ENCODE measurements at regions not wholly inside any gene's neighbourhood (a gene's known extent, or its start where the extent isn't known, plus 50 kb on each side); places are given as distances from the start of the nearest gene placed in this dataset.

GRCh38 chr5:56706504-56706903 is 108.8 kb upstream of the MAP3K1 start:
- FAIRE-seq (no peak), DNase-seq (ENCODE audit: low read depth, low spot score) (no peak)

GRCh38 chr5:56705217-56705616 is 110.1 kb upstream of the MAP3K1 start:
- Histone ChIP-seq H3K9me1 (ENCODE audit: control insufficient read depth, extremely low read depth, insufficient read depth, low read length) (no peaks in the 10 kb centered on the region), H3K9me3 (ENCODE audit: control insufficient read depth, low read depth, low read length) (no peaks in the 10 kb centered on the region), H3K4me2 (ENCODE audit: control insufficient read depth, extremely low read depth, insufficient read depth, low read depth, low read length) (no peak overlapping the region), H2AFZ (ENCODE audit: control insufficient read depth, low read length) (no peak overlapping the region), H3K9ac (ENCODE audit: control insufficient read depth, extremely low read depth, insufficient read depth, low read length) (no peak overlapping the region), H3K4me3 (ENCODE audit: control insufficient read depth in 2 of 3, extremely low read depth in 1 of 3, insufficient read depth in 2 of 3, low read depth in 1 of 3, low read length in 3 of 3) (no peak overlapping the region), H3K79me2 (ENCODE audit: control insufficient read depth, insufficient read depth, low read length) (no peaks in the 10 kb centered on the region), H3K27ac (ENCODE audit: control insufficient read depth, insufficient read depth, low read length) (no peak overlapping the region), H3K36me3 (ENCODE audit: control insufficient read depth in 2 of 2, extremely low read depth in 1 of 2, insufficient read depth in 2 of 2, low read length in 2 of 2) (no peaks in the 10 kb centered on the region), H3K27me3 (ENCODE audit: control insufficient read depth, extremely low read depth, insufficient read depth, low read length) (no peaks in the 10 kb centered on the region), H3K4me1 (ENCODE audit: control insufficient read depth, extremely low read depth, insufficient read depth, low read length) (no peaks in the 10 kb centered on the region), H4K20me1 (ENCODE audit: control insufficient read depth, extremely low read depth, insufficient read depth, low read length) (no peaks in the 10 kb centered on the region)
- DNase-seq (ENCODE audit: low read depth, low spot score) (no peak), FAIRE-seq (no peak)
- TF ChIP-seq EZH2 (IDR thresholded peaks at IDR 0.05; ENCODE audit: low read length) (no peak), CTCF (optimal IDR thresholded peaks at IDR 0.05 in 1 of 3, IDR thresholded peaks at IDR 0.05 in 1 of 3, conservative IDR thresholded peaks at IDR 0.05 in 1 of 3; ENCODE audit: extremely low read depth in 1 of 3, insufficient read depth in 2 of 3, low read length in 3 of 3) (no peak)
- dilution Hi-C loops (cut with MboI; ENCODE audit: extremely low pct_ligation_motif_present, low sequenced_read_pairs) = no loop called here

More at GRCh38 chr5:56706504-56706903, 108.8 kb upstream of the MAP3K1 start:
- Histone ChIP-seq H3K9me1 (ENCODE audit: control insufficient read depth, extremely low read depth, insufficient read depth, low read length) (no peaks in the 10 kb centered on the region), H3K36me3 (ENCODE audit: control insufficient read depth in 2 of 2, extremely low read depth in 1 of 2, insufficient read depth in 2 of 2, low read length in 2 of 2) (no peaks in the 10 kb centered on the region), H3K4me2 (ENCODE audit: control insufficient read depth, extremely low read depth, insufficient read depth, low read depth, low read length) (no peak overlapping the region), H3K4me3 (ENCODE audit: control insufficient read depth in 2 of 3, extremely low read depth in 1 of 3, insufficient read depth in 2 of 3, low read depth in 1 of 3, low read length in 3 of 3) (no peak overlapping the region), H3K27ac (ENCODE audit: control insufficient read depth, insufficient read depth, low read length) (no peak overlapping the region), H3K4me1 (ENCODE audit: control insufficient read depth, extremely low read depth, insufficient read depth, low read length) (no peaks in the 10 kb centered on the region), H2AFZ (ENCODE audit: control insufficient read depth, low read length) (no peak overlapping the region), H3K9ac (ENCODE audit: control insufficient read depth, extremely low read depth, insufficient read depth, low read length) (no peak overlapping the region), H3K27me3 (ENCODE audit: control insufficient read depth, extremely low read depth, insufficient read depth, low read length) (no peaks in the 10 kb centered on the region), H3K79me2 (ENCODE audit: control insufficient read depth, insufficient read depth, low read length) (no peaks in the 10 kb centered on the region), H3K9me3 (ENCODE audit: control insufficient read depth, low read depth, low read length) (no peaks in the 10 kb centered on the region), H4K20me1 (ENCODE audit: control insufficient read depth, extremely low read depth, insufficient read depth, low read length) (no peaks in the 10 kb centered on the region)
- TF ChIP-seq EZH2 (IDR thresholded peaks at IDR 0.05; ENCODE audit: low read length) = no peak
- no peak for TF ChIP-seq CTCF (optimal IDR thresholded peaks at IDR 0.05 in 1 of 3, IDR thresholded peaks at IDR 0.05 in 1 of 3, conservative IDR thresholded peaks at IDR 0.05 in 1 of 3; ENCODE audit: extremely low read depth in 1 of 3, insufficient read depth in 2 of 3, low read length in 3 of 3)
- dilution Hi-C loops (cut with MboI; ENCODE audit: extremely low pct_ligation_motif_present, low sequenced_read_pairs) = no loop called here
